IPS-NIHi7 (cell line): ENCODE measurements at regions not wholly inside any gene's neighbourhood (a gene's known extent, or its start where the extent isn't known, plus 50 kb on each side); places are given as distances from the start of the nearest gene placed in this dataset.
"Not testable (repeated sequence)": the region's sequence is repeated elsewhere in the genome, so short reads cannot be mapped to it uniquely, and the experiment has no call there.

ENCODE experiments used
- DNase-seq: peaks from one replicate; pipeline ENCODE4 v3.0.0; 2012; ENCODE audit warnings: mixed read lengths; ENCODE audit errors: extremely low spot score

GRCh38 chr9:74090921-74091320, 406.2 kb upstream of the RORB start:
- not testable (repeated sequence) for DNase-seq

GRCh38 chr9:74092491-74092834, 404.7 kb upstream of the RORB start:
- DNase-seq = no peak

GRCh38 chr9:74094037-74094436, 403.1 kb upstream of the RORB start:
- not testable (repeated sequence) for DNase-seq

- no peak for DNase-seq
Measured at GRCh38 chr9:74094766-74095165, 402.4 kb upstream of the RORB start.

- DNase-seq = no peak
Measured at GRCh38 chr9:74095925-74096324, 401.2 kb upstream of the RORB start.

- DNase-seq = no peak
Measured at GRCh38 chr9:74096420-74096819, 400.7 kb upstream of the RORB start.

GRCh38 chr9:74100042-74100441, 397.1 kb upstream of the RORB start:
- no peak for DNase-seq

GRCh38 chr9:74102148-74102547, 395.0 kb upstream of the RORB start:
- DNase-seq = not testable (repeated sequence)

- no peak for DNase-seq
Measured at GRCh38 chr9:74102702-74103101, 394.4 kb upstream of the RORB start.

- no peak for DNase-seq
Measured at GRCh38 chr9:74107692-74108091, 389.4 kb upstream of the RORB start.

GRCh38 chr9:74115976-74116375, 381.2 kb upstream of the RORB start:
- DNase-seq = no peak

GRCh38 chr9:74117151-74117550, 380.0 kb upstream of the RORB start:
- no peak for DNase-seq

GRCh38 chr9:74117731-74118130, 379.4 kb upstream of the RORB start:
- DNase-seq = no peak

GRCh38 chr9:74120061-74120460, 377.1 kb upstream of the RORB start:
- DNase-seq = no peak

- no peak for DNase-seq
Measured at GRCh38 chr9:74120470-74120869, 376.7 kb upstream of the RORB start.

- no peak for DNase-seq
Measured at GRCh38 chr9:74122216-74122615, 374.9 kb upstream of the RORB start.

- DNase-seq = no peak
Measured at GRCh38 chr9:74122661-74123060, 374.5 kb upstream of the RORB start.

GRCh38 chr9:74125941-74126340, 371.2 kb upstream of the RORB start:
- no peak for DNase-seq

GRCh38 chr9:74132986-74133385, 364.1 kb upstream of the RORB start:
- peak; percentile 28 for DNase-seq

GRCh38 chr9:74133921-74134320, 363.2 kb upstream of the RORB start:
- no peak for DNase-seq

GRCh38 chr9:74138182-74138581, 359.0 kb upstream of the RORB start:
- DNase-seq = no peak

GRCh38 chr9:74140141-74140540, 357.0 kb upstream of the RORB start:
- no peak for DNase-seq

- DNase-seq = no peak
Measured at GRCh38 chr9:74147906-74148305, 349.2 kb upstream of the RORB start.

- DNase-seq = no peak
Measured at GRCh38 chr9:74172874-74173273, 324.3 kb upstream of the RORB start.

- DNase-seq = no peak
Measured at GRCh38 chr9:74173284-74173683, 323.9 kb upstream of the RORB start.
